ENCODE measurements at regions not wholly inside any gene's neighbourhood (a gene's known extent, or its start where the extent isn't known, plus 50 kb on each side); places are given as distances from the start of the nearest gene placed in this dataset.

DNA sequence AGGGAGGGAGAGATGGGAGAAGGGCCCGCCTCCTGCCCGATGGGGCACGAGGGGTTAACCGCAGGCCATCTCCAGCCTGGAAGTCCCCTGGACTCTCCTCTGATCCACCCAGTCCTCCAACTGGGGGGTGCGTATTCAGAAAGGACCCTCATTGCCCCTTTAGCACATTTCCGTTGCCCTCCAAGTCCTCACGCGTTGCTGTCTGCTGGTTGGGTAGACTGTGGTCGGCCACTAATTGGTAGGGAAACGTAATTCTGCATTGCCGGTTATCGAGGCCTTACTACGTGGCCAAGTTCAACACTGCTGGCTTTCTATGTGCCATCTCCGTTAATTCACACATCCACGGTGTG, 103.4 kb downstream of the FOXL1 start:
- no peak for DNase-seq (ENCODE audit: low read depth in 2 of 2, low spot score in 1 of 2)

DNA sequence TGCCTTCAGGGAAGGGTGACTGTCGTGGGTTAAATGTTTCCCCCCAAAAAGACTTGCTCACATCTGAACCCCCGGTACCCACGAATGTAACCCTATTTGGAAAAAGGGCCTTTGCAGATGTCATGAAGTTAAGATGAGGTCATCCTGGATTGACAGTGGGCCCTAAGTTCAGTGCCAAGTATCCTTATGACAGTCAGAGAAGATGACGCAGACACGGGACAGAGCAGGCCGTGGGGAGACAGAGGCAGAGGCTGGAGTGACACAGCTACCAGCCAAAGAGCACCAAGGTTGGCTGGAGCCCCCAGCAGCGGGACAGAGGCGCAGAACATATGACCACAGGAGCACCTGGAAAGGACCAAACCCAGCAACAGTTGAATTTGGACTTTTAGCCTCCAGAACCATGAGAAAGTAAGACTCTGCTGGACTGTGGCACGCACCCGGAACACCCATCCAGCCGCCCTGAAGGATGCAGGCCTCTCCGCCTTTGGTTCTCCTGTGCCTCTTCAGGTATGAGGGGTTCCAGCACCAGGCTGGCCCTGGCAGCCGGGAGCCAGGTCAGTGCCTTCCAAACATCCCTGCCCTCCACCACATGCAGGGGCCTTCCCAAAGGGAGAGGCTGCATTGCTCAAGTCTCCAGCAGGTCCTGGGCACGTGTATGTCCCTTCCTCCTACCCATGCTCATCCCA, 104.0 kb downstream of the FOXL1 start:
- DNase-seq (ENCODE audit: low read depth in 2 of 2, low spot score in 1 of 2): no peak

DNA sequence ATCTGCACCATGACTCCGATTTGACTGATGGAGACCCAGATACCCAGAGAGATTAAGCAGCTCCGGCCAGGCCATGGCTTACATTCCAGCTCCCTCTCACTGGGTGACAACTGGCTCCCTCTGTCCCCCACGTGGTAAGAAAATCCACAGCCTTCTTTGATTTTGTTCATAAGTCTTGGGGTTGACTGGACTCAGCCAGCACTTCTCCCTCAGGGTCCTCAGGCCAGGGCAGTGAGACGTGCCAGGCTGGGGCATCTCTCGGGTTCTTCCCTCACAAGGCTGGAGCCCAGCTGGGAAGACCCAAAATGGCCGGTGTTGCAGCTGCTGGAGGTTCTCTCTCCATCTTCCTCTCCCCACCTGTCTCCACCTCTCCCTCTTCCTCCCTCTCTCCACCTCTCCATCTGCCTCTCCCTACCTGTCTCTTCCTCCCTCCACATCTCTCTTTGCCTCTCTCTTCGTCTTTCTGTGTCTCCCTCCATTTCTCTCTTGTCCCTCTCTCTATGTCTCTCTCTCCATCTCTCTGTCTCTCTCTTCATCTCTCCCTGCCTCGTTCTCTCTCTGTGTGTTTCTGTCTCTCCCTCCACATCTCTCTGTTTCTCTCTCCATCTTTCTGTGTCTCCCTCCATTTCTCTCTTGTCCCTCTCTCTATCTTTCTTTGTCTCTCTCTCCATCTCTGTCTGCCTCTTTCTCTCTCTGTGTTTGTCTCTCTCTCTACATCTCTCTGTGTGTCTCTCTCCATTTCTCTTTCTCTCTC, 105.3 kb downstream of the FOXL1 start:
- DNase-seq (ENCODE audit: low read depth in 2 of 2, low spot score in 1 of 2): no peak

DNA sequence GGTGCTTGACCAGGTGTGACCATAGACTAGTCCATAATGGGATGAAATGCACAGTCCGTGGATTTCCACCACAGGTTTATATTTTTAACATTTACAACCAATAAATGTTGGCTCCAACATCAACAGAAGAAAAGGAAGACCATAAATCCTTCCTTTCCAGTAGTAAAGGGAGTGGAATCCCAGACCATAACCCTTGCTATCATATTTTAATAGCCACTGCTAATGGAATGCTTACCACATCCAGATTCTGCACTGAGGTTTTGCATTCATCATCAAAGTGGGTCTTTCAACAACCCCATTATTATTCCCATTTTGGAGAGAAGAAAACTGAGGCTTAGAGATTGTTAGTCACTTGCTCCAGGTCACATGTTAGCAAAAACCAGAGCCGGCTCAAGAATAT, 106.7 kb downstream of the FOXL1 start:
- DNase-seq (ENCODE audit: low read depth in 2 of 2, low spot score in 1 of 2): no peak

DNA sequence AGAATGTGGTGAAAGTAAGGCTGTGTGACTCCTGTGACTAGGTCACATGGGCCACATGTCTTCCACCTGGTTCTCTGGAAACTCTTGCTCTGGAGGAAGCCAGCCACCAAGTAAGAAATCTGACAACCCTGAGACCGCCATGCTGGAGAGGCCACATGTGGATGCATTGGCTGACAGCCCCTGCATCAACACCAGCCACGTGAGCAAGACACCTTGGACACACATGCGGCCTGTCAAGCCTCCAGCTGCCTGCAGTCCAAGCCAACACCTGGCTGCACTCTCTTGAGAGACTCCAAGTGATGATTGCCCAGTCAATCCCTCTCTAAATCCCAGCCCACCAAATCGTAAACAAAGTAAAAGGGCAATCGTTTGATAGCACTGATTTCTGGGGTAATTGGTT, 112.6 kb downstream of the FOXL1 start:
- no peak for DNase-seq (ENCODE audit: low read depth in 2 of 2, low spot score in 1 of 2)

DNA sequence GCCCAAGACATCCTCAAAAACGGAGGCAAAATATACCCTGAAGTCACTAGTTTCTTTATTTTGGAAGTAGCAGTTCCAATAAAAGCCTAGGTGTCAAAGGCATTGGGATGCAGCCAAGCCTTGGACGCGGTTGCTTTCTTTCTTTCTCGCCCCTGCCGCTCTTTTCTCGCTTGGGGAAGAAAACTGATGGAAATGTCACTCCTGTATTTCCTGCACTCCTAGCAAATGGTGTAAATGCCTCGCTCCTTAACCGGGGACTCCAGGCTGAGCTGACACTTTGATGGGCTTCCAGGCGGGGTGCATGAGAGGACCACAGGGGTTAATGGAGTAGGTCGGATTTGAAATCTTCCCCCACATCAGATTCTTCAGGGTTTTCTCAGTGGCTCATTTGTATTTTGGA, 114.1 kb downstream of the FOXL1 start:
- DNase-seq (ENCODE audit: low read depth in 2 of 2, low spot score in 1 of 2): no peak

DNA sequence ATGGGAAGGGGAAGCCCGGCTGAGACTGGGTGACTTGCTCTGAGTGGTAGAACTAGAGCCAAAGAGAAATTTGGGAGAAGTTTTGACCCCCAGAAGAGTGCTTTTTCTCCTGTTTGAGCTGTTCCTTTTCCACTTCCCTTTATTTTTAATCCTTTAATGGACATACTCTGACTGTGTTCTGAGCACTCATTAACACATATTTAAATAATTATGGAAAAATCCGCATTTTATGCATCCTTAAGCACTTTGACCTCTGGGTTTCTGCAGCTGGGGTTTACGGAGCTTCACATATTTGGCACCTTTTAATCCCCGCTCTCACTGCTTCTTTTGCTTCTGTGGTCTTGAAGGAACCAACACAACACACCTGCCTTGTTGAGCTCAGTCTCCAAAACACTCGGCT, 114.7 kb downstream of the FOXL1 start:
- DNase-seq (ENCODE audit: low read depth in 2 of 2, low spot score in 1 of 2): no peak

DNA sequence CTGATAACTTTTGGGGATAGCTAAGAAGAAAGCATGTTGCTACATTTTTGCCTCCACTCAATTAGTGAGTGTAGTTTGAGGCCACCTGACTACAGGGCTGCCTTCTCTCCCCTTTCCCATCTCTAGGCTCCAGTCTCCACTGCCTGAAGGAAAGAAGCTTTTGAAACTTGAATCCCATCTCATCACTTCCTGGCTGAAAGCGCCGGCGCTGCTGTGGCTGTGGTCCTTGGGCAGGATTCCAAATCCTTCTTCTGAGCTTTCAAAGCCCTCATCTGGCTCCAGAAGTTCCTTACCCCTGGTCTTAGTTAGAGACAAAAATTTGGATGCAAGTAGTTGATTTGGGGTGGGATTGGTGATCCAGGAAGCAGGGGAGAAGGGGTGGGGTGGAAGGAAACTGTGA, 119.4 kb downstream of the FOXL1 start:
- no peak for DNase-seq (ENCODE audit: low read depth in 2 of 2, low spot score in 1 of 2)

DNA sequence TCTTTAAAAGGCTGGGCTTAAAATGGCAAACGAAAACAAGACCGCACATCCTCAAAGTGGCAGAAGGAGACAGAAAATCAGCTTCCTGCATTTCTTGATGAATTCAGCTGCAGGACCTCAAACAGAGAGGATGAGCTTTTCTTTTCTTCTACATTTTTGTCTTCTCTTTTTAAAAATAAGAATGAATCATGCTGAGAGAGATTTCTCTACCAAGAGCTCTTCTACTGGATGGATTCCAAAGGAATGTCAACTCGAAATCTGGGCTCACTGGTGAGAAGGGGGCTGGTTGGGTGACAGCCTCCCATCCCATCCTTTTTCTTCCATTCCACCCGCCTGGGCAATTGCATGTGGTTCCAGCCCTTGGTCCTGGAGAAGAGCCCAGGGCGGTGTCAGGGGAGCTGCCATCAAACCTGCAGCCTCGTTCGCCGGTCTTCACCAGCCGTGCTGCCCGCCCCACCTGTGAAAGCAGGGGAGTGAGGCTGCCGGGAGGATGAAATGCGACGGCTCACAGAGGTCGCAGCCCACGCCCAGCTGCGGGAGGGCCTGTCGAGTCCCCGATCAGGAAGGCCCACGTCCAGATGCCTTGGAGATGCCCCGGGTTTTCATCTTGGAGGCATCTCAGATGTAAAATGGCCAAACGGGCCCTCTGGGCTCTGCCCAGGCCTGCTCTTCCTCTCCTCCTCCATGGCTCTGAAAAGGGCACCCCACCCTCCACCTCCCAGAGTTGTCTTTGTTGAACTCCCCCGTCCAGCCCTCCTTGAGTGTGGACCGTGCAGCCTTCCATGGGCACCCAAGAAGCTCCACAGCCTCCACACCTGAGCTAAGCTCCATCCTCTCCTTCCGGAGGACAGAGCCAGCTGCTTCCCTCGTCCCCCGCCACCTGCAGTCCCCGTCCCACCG, 121.9 kb downstream of the FOXL1 start:
- no peak for DNase-seq (ENCODE audit: low read depth in 2 of 2, low spot score in 1 of 2)

DNA sequence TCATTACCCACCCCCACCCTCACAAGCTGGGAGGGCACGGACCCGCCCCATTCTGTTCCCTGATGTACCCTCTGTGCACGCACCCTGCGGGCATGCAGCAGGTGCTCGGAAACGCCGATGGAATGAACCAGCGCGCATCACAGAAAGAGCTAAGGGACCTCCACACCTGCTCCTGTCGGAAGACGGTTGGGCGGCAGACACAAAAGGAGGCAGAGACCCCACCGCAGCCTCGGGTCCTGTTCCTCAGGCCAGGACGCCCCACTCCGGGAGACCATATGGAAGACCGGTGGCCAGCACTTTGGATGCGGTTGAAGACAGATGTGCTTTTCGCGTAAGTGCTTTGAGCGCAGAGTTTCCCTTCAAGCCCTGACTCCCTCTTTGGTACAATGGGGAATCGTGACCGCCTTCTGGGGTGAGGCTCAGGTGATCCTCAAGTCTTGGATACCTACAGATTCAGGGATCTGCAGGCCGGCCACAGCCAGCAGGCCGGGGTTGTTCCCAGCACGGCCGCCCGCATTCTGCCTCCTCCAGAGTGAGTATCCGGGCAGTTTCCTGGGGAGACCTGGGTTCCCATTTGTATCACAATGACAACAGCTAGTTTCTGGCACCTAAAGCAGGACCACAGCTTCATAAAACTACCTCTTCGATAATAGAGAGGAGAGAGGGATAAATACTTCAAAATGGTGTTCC, 123.1 kb downstream of the FOXL1 start:
- DNase-seq (ENCODE audit: low read depth in 2 of 2, low spot score in 1 of 2): no peak

DNA sequence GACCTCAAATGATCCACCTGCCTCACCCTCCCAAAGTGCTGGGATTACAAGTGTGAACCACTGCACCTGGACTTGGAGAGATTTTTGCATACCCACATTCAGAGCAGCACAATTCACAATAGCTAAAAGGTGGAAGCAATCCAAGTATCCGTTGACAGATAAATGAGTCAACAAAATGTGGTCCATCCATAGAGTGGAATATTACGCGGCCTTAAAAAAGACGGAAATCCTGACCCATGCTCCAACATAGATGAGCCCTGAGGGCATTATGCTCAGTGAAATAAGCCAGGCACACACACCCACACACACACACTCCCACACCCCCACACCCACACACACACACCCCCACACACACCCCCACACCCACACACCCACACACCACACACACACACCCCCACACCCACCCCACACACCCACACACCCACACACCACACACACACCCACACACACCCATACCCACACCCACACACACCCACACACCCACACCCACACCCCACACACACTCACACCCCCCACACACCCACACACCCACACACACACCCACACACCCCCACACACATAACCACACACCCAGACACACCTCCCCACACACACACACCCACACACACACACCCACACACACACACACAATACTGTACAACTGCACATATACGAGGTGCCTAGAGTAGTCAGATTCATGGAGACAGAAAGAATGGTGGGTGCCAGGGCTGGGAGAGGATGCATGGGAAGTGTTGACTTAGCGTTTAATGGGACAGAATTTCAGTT, 124.7 kb downstream of the FOXL1 start:
- DNase-seq (ENCODE audit: low read depth in 2 of 2, low spot score in 1 of 2): no peak

DNA sequence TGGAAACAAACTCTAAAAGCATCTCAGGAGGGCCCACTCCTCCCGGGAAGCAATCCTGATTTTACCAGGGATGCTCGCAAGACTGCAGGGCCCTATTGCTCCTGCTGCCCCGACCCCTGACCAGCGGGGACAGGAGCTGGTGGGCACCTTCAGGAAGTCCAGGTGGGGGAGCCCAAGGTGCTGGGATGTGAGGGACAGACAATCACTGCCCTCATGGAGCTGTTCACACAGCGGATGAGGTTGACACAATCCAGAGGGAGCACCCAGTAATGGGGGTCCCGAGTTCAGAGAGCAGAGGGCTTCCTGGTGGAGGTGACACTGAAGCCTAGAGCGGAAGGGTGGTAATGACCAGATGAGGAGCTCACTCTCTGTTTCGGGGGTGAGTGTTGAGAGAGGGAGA, 126.2 kb downstream of the FOXL1 start:
- no peak for DNase-seq (ENCODE audit: low read depth in 2 of 2, low spot score in 1 of 2)

DNA sequence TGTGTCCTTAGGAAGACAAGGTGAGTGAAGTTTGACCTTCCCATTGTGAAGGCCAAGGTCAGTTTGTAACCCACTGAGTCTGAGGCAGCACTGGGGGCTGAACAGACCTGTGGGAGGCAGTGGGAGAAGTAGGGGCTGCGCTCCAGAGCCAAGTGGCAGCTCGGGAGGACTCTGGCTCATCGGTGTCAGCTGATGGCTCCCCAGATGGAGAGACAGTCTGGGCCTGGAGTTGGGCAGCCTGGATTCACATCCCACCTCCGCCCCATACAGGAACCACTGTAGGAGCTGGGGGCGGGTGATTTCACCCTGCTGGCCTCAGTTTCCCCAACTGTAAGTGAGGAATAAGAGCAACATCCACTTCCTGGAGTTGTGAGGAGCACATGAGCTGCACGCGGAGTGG, 128.4 kb downstream of the FOXL1 start:
- no peak for DNase-seq (ENCODE audit: low read depth in 2 of 2, low spot score in 1 of 2)

DNA sequence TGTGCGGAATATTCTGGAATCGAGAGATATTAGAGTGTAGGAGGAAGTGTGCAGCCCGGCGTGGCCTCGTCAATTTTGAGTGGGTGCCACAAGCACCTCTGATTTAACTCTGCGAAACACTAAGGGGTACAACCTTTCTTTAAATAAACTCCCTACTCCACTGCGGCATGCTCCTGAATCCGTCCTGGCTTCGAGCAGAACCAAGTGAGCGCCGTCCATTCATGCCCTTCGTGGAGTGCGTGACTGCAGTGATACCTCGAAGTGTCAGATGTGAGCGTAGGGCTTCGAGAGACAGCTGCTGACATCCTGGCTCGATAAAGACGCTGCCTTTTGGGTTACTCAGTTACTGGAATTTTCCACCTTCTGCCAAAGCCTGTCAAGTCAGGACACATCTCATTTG, 128.8 kb downstream of the FOXL1 start:
- no peak for DNase-seq (ENCODE audit: low read depth in 2 of 2, low spot score in 1 of 2)

DNA sequence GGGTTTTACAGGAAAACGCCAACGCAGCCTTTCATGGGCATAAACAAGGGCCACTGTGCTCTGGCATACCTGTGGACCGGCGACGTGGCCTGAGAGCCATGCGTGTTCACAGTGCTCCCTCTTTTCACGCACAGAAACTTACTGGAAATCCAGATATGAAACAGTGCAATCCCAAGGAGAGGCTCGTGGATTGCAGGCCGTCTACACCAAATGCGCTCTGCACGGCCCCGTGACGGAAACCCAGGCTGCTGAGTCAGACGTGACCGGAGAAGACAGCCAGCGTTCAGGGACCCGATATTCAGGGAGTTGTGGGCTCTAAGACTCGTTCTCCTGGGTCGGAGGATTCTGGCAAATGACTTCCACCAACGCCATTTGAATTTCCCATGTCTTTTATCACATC, 129.2 kb downstream of the FOXL1 start:
- DNase-seq (ENCODE audit: low read depth in 2 of 2, low spot score in 1 of 2): no peak

DNA sequence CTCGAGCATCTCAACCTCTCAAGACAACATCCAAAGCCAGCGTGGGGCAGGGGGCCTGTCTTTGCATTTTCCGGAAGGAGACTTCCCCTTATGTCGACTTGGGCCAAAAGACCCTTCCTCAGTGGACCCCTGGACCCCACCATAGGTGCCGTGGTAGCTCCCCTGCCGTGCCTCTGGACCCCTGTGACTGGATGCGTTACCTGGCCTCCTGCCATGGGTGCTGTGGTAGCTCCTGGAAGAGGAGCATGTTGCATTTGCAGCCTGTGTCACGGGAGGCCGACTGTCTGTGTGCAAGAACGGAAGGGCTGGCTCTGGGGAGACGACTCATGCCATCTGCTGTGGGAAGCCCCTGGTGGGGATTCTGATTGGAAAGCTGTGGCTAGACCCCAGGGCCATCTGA, 130.1 kb downstream of the FOXL1 start:
- no peak for DNase-seq (ENCODE audit: low read depth in 2 of 2, low spot score in 1 of 2)

DNA sequence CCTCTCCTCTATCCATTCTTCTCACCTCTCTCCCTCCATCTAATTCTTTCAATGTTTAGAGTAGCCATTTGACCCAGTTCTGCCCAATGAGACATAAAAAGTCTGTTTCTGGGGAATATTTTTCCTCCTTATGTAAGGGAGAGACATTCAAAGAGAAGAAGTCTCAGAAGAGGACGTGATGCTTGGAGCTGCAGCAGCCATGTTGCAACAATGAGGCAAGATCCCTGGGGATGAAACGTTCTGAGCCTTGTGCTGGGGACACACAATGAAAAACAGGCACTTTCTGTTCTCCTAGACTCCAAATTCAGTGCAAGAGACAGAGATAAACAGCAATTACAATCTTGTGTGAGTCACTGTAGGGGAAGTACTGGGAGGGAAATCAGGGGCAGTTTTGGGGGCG, 130.8 kb downstream of the FOXL1 start:
- no peak for DNase-seq (ENCODE audit: low read depth in 2 of 2, low spot score in 1 of 2)

DNA sequence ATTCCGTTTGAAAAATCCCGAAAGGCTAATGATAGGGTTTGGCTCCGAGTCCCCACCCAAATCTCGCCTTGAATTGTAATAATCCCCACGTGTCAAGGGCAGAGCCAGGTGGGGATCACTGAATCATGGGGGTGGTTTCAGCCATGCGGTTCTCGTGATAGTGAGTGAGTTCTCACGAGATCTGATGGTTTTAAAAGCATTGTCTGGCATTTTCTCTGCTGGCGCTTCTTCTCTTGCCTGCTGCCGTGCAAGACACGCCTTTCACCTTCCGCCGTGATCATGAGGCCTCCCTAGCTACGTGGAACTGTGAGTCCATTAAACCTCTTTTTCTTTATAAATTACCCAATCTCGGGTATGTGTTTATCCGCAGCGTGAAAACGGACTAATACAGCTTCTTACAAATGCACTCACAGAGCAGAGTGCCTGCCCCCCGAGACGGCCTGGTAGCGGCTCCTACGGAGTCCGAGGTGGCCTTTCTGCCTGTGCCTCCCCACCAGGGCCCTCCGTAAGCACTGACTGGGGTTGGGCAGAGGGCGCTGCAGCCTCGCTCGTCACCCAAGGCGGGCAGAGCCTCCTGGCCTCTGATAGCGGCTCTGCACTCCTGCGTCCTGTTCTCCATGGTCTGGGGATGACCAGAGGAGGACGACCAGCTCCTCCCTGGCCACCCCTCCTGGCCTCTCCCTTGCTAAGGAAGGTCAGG, 131.7 kb downstream of the FOXL1 start:
- no peak for DNase-seq (ENCODE audit: low read depth in 2 of 2, low spot score in 1 of 2)

DNA sequence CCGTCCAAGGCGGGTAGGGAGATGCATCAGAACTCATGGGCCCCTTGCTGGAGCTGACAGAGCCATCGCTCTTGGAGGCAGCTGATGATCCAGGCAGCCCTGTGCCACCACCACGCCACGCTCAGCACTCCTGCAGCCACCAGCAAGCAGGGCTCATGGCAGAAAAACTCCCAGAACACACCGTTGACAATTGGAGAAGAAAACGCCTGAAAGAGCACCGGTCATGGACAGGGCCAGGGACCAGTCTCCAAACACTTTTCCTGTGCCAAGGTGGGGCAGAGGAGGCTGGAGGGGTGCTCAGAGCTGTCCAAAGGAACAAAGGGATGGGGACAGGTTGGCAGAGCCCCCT, 132.2 kb downstream of the FOXL1 start:
- no peak for DNase-seq (ENCODE audit: low read depth in 2 of 2, low spot score in 1 of 2)

Measured in stimulated activated CD8-positive, alpha-beta memory T cell treated with anti-CD3 and anti-CD28 coated beads, Interleukin-4, amount 100 ng/mL, for 4 hours (primary cell).